GM19397 (cell line): ENCODE measurements at regions not wholly inside any gene's neighbourhood (a gene's known extent, or its start where the extent isn't known, plus 50 kb on each side); places are given as distances from the start of the nearest gene placed in this dataset.

Experiments
- ATAC-seq: cut with Tn5 transposase; IDR thresholded peaks from one replicate; pipeline ENCODE4 v1.9.1; 2021; ENCODE audit warnings: mild to moderate bottlenecking, moderate library complexity; ENCODE audit not compliant: unreplicated experiment

DNA sequence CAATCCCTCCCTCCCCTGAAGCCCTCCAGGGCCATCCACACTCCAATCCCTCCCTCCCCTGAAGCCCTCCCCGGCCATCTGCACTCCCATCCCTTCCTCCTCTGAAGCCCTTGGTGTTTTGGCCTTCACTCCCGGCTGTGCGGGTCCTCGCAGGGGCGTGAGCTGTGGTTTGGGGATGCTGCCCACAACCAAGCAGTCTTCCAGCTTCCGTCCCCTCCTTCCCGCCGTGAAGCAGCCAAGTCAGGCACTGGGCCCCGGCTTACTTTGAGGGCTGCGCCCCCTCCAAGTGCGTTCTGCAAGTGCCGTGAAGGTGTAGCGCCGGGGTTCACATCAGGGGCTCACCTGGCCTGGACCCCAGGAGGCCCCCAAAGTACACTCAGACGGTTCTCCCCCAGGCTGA is 335.9 kb downstream of the BRD1 start:
- no peak for ATAC-seq

DNA sequence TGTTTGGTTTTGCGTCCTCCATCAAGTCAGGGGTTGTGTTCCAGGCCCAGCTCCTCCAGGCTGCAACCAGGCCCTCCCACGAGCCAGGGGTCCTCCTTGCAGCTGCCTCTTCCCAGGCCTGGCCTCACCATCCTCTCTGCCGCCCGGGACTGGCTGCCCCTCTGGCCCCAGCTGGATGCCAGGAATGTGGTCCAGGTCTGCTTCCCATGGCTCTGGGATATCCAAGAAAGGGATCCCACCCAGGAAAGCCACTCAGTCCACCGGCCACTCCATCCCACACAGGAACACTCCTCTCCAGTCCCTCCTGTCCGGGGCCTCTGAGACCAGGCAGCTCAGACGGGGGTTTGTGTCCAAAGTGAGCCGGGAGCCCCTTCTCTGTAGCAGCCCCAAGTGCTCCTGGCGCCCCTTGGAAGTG is 336.4 kb downstream of the BRD1 start:
- no peak for ATAC-seq

DNA sequence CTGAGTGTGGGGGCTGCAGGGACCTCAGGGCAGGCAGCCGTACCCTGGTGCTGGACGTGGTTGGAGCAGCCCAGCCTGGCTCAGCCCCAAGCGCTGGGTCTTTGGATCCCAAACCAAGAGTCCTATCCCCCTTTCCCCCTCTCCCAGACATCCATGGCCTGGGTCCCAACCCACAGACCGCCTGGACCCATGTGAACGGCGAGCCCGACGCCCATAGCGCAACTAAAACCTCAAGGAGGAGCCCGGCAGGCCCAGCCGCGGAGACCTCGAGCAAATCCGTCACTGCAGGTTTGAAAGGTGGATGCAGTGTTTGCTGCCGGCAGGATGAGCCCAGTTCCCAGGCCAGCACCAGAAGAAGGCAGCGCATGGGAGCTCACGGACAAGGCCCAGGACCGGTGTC is 337.0 kb downstream of the BRD1 start:
- ATAC-seq: no peak

DNA sequence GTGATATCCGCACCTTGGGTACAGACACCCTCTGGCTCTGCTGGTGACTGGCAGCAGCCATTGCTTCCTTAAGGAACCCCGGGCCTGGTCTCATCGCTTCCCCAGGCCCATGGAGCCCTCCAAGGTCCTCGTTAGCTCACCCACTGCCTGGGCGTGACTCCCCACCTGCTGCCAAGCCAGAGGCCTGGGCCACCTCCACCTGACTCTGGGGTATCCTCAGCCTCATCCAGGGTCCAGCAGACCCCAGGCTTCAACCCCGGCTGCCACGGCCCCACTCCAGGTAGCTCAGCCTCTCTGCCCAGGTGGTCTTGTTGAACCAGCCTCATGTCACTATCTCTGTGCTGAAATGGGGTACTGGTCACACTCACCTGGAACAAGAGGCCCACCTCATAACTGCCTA is 337.9 kb downstream of the BRD1 start:
- no peak for ATAC-seq

DNA sequence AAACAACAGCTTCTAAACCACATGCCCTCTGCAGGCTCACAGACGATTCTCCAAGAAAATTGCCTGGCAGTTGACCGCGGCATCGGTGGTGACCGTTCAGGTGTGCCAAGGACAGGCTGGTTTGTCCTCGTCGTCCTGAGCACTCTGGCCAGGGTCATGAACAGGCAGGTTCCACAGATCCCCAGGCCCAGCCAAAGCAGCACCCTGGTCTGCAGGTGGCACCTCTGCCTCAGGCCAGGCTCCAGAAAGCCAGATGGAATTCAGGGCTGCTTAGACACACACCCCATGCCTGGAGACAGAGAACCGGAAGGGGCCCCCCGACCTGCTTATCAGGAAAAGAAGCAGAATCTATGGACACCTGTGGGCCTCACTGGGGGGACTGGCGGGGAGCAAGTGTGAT is 338.7 kb downstream of the BRD1 start:
- no peak for ATAC-seq

DNA sequence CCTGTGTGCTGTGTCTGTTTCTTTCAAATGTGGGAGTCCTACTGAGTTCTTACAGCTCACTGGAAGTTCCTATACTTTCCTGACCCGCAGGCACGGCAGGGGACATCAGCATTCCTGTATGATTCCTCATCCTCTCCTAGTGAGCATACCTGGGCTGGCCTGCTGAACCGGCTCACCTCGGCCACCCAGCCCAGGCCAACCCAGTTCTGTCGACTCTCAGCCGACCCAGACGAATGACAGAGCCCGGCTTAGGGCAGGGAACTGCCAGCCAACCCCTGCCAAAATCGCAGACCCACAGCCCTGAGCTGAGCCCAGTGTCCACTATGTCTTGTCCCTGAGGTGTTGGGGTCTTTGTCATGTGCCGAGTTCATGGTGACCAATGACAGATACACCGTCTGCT is 339.7 kb downstream of the BRD1 start:
- no peak for ATAC-seq

DNA sequence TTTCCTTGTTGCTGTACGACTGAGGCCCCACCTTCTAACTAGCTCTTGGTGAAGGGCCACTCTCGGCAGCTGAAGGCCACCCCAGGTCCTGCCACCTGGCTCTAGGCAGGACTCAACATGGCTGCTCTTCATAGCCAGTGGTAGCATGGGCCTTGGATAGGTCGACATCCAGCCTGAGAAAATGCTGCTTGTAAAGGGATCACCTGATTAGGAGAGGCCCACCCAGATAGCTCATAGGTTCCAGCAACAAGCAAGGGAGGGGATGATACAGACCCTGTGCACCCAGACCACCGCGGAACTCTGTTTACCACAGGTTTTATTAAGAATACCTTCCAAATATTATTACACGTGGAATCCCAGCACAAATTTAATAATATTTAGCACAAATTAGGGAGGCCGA is 341.4 kb downstream of the BRD1 start:
- no peak for ATAC-seq

DNA sequence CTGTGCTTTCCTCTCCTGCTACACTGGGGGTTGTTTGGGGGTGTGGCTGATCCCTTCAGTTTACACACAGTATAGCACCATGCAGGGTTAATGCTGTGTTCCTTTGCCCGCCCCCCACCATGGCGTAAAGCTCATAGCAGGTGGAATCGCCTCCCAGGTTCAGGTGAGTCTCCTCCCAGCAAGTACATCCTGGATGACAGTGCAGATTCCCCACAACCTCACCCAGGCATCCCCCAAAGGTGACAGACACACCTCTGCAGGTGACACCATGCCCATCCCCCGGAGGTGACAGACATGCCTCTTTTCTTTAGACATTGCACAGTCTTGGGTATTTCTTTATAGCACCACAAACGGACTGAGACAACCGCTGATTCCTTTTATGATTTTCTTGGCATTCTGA is 343.7 kb downstream of the BRD1 start:
- ATAC-seq: no peak

DNA sequence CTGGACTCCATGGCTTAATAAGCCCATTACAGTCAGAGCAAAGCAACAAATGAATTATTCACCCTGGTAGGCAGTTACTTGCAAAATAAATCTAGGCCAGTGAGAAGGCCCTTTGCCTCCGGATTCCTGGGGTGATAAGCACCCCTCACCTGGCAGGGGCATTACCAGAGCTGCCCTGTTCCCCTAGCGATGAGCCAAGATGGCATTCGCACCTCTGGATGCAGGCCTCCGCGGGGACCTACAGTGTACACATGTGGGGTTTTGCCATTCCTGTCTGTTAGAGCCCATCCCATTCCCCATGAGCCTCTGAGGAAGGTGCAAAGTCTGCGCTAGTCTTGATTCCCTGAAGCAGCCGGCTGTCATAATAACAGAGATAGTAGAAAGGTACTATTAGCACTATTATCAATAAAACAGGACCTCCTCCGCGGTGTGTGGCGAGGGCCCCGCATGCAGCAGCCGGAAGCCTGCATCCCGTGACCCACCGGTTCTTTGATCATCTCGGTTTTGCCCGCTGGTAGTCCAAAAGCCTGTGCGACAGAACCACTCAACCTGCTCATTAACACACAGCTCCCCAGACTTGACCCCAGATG is 344.3 kb downstream of the BRD1 start:
- no peak for ATAC-seq

DNA sequence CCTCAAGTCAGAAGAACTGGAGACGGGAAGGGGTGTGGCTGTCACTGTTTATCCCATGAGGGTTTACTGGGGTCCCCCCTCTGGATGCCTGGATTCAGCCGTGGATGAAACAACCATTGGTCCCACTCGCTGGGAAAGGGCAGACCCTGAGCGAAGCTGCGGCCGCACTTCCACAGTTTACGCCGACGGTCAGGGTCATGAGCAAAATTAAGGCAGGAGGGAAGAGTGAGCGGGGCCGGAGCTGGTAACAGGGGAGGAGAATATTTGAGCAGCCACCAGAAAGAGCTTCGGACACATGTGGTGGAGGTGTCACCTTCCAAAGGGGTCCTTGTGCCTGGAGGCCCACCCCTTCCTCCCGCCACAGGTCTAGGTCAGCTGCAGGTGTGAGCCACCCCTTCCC is 344.9 kb downstream of the BRD1 start:
- ATAC-seq: no peak

DNA sequence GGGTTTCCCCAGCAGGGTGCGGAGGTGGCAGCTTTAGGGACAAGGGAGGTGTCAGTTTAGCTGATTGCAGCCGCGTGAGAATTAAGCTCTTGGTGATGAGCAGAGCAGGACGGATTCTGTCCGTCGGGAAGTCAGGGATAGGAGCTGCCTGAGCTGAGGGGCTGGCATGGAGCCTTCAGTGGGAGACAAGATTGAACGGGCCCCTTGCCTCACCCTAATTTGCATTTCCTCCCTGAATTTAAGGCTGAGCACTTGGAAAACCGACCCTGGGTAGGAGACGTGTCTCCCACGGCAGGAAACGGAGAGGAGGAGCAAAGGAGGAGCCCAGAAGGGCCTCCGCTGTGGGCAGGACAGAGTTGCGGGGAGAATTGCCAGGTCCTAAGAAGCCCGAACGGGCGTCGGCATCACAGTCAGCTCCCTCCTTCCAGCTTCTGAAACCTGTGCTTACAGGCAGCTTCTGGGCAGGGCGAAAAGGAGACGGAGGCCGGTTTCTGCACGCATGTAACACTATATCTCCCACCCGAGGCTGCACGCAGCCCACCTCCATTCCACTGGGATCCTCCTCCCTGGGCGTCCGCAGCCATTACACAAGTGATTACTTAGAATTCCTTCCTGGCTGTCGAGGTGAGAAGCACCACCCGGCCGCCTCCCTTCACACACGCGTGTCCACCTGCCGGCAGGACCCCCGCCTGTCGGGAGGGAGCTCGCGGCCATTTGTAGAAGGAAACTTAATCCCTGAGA is 345.8 kb downstream of the BRD1 start:
- ATAC-seq: no peak

DNA sequence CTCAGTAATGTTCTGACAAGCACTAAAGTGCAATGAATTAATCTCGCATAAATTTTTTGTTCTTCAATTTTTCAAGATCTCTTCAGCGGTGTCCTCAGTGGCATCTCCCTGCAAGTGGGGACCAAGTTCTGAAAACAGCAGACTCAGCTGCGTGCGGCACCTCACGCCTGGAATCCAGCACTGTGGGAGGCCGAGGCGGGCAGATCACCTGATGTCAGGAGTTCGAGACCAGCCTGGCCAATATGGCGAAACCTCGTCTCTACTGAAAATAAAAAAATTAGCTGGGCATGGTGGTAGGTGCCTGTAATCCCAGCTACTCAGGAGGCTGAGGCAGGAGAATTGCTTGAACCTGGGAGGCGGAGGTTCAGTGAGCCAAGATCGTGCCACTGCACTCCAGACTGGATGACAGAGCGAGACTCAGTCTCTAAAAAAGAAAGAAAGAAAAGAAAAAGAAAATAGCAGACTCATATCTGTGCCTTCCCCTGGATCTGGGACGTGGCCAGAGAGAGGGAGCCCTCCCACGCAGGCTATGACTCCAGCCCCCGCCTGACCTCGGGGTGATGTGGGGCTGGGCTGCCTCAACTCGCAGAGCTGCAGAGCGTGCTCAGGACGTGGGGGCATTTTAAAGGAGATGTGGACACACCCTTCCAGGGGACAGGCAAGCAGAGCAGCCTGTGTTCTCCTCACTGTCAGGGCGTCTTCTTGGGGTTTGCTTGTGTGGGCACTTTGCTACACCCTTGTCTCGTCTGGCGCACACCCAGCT is 346.6 kb downstream of the BRD1 start:
- no peak for ATAC-seq

DNA sequence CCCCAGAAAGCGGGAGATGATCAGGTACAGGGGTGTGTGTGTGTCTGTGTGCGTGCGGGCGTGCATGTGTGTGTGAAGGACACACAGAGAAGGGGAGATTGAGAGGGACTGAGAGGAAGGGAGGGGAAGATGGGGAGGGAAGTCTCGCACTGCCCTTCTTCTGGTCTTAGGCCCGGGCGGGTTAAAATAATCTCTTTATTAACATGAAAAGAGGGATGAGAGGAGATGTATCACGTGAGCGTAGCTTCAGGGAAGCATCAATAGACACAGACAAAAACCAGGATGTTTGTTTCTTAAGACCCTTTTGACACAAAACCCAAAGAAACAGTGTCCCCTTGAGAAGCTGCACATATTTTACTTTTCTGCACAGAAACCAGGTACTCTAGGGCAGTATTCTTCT is 347.3 kb downstream of the BRD1 start:
- no peak for ATAC-seq

DNA sequence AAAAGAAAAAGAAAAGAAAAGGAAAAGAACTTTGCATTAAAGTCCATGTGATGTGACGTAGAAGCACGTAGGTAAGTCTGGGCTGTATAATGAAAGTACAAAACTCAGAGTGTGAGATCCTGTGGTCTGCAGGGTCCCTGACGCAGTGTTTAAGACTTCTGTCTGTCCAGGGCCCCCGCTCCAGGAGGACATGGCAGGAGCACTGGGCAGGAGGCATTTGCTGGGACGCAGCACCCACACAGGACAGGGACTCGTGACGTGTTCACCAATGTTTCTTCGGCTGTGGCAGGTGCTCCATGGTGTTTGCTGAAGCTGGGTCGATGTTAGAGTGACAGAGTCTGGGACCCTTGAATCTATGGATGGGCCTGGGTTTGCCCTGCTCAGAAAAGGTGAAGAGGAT is 348.1 kb downstream of the BRD1 start:
- ATAC-seq: no peak

DNA sequence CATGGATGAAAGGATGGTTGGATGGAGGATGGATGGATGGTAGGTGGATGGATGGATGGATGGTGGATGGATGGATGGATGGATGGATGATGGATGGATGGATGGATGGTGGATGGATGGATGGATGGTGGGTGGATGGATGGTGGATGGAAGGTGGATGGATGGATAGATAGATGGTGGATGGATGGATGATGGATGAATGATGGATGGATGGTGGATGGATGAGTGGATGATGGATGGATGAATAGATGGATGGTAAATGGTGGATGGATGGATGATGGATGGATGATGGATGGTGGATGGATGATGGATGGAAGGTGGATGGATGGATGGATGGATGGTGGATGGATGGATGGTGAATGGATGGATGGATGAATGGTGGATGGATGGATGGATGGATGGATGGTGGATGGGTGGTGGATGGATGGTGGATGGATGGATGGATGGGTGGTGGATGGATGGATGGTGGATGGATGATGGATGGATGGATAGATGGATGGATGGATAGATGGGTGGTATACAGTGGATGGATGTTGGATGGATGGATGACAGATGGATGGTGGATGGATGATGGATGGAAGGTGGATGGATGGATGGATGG is 350.8 kb downstream of the BRD1 start:
- no peak for ATAC-seq

DNA sequence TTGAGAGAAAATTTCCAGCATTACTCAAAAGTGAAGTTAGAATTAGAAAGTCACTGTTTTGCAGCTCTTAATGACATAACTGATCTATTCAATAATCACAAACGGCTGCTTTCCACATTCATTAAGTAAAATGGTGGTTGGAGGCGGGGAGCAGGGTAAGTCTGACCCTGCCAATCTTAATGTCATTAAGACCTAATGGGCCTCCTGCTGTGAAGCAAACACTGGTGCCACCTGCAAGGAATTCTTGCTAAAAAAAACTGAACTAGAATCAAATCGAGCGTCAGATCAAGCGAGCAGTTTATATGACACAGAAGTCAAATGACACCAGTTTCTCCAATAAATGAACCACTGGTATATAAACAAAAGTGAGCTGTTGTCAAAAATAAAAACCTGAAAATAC is 351.5 kb downstream of the BRD1 start:
- no peak for ATAC-seq

DNA sequence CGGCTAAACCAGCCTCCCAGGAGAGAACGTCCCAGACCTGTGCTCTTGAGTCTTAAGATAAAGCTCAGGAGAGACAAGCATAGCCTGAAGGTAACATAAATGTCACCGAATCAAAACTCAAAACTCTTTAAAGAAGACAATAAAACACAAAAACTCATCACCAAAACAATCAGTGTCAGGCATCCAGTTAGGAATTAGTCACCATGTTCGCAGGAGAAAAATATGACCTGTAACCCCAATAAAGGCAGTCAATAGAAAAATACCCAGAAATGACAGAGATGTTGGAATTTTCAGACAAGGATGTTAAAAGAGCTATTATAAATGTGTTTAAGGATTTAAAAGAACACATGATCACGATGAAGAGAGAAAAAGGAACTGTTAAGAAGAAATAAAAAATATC is 352.4 kb downstream of the BRD1 start:
- ATAC-seq: no peak

DNA sequence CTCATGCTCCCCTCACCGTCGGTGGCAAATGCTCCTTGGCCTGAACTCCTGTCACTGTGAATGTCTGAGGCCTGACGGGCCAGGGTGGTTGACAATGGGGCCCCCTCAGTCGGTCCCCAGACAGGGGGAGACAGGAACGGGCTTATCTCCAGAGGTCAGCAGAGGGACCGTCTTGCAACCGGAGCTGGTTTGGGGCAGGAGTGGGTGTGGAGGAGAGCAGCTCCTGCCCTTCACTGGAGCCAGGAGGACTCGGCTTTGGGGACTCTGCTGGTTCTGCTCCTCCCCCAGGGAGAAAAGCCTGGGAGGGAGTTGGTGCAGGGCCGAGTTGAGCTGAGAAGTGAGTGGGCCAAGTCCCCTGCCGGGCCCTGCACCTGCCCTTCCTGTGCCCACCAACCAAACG is 354.4 kb downstream of the BRD1 start:
- ATAC-seq: no peak

DNA sequence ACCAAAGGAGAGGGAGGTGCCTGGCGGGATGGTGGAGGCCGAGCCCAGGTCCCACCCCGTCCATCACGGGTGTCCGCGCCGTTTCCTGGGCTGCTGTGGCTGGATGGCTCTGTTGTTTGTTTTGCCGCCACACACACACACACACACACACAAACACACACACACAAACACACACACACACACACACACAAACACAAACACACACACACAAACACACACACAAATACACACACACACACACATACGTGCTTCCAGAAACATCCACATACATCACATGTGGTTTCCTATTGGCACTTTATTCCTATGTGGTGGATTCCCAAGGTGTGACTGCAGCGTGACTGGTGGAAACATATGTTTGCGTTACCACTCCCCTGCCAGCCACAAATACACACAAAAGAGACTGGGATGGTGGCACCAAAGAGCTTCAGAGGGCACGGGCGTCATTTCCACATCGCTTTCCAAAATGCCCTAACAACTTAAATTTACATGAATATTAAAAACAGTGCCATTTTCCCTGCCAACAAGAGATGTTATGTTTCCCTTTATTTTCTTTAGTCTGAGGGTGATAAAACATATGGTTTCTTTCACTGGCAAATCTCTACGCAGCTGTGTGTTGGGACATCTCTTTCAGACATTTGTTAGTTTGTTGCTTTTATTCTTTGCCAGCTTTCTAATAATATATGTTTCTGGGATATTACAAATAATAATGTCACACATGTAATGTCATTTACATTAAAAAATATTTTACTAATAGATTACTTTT is 356.8 kb downstream of the BRD1 start:
- ATAC-seq: no peak

DNA sequence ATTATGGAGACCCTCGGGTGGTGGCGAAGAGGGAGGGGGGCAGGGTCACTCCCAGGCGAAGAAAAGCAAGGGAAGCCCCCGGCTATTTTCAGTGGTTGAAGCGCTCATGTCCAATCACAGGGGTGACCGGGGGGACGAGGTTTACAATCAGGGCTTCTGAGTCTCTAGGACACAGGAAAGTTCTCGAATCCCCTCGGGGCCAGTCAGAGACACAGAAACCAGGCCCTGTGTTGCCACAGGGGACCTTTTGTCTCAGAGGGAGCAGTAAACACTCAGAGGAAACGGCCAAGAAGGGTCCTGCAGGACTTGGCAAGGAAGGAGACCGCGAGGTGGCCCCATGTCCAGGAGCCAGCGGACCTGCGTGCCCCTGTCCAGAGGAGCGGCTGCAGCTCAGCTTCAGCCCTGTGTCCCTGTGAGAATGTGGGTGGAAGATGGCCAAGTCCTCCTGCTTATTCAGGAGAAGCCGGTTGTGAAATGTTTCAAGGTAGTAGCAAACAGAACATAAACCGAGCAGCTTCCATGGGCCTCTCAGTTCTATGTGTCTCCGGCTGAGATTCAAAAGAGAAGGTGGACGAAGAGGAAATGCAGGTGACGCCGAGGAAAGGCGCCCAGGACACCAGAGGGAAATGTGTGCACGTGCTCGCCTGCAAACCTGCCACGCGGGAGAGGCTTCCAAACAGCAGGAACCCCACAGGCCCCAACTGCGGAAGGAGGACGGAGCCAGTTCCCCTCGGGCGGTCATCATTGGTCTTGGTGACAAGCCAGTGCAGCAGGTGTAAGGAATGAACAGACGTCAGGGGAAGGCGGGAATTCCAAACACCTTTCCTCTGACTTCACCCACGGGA is 357.6 kb downstream of the BRD1 start:
- no peak for ATAC-seq
